ENCODE measurements at regions not wholly inside any gene's neighbourhood (a gene's known extent, or its start where the extent isn't known, plus 50 kb on each side); places are given as distances from the start of the nearest gene placed in this dataset.

GRCh38 chr18:63042351-63042750, 277.2 kb downstream of the BCL2 start:
- Histone ChIP-seq H3K36me3 (ENCODE audit: control insufficient read depth, insufficient read depth, low read length) (no peaks in the 10 kb centered on the region), H3K23ac (ENCODE audit: low read depth, low read length) (no peak overlapping the region), H2BK20ac (ENCODE audit: low read depth, low read length) (no peak overlapping the region), H4K5ac (ENCODE audit: low read depth, low read length) (no peak overlapping the region), H3K4me1 (ENCODE audit: control insufficient read depth, insufficient read depth, low read length) (no peaks in the 10 kb centered on the region), H2AFZ (replicated peaks; ENCODE audit: low read length, poor library complexity) (no peak overlapping the region), H3K56ac (ENCODE audit: extremely low read depth, insufficient read depth, low read length) (no peak overlapping the region), H3K18ac (ENCODE audit: low read depth, low read length) (no peak overlapping the region), H2AK5ac (ENCODE audit: low read depth, low read length) (no peak overlapping the region), H3K4me3 (ENCODE audit: insufficient read depth, low read depth, low read length) (no peak overlapping the region), H3K79me1 (ENCODE audit: low read depth in 1 of 2, low read length in 2 of 2) (no peaks in the 10 kb centered on the region), H3K9ac (ENCODE audit: low read depth, low read length) (no peak overlapping the region), H3K27me3 (ENCODE audit: control insufficient read depth, insufficient read depth, low read length) (no peaks in the 10 kb centered on the region; the same call in 1 of the 2 replicates), H3K9me1 (ENCODE audit: insufficient read depth, low read length) (no peaks in the 10 kb centered on the region), H3K4ac (ENCODE audit: low read depth, low read length) (no peak overlapping the region), H3K4me2 (ENCODE audit: low read depth, low read length) (no peak overlapping the region), H3K27ac (ENCODE audit: insufficient read depth, low read length) (no peak overlapping the region), H4K8ac (ENCODE audit: low read depth in 2 of 2, low read length in 2 of 2) (no peak overlapping the region), H4K20me1 (ENCODE audit: insufficient read depth, low read length) (no peaks in the 10 kb centered on the region), H2AK9ac (replicated peaks; ENCODE audit: low read depth, low read length, poor library complexity) (no peak overlapping the region), H2BK120ac (ENCODE audit: low read depth, low read length) (no peak overlapping the region), H2BK15ac (ENCODE audit: low read depth, low read length) (no peak overlapping the region), H3K9me3 (ENCODE audit: control insufficient read depth, insufficient read depth, low read length) (no peaks in the 10 kb centered on the region), H4K91ac (ENCODE audit: insufficient read depth, low read depth, low read length) (no peak overlapping the region), H2BK5ac (ENCODE audit: low read depth, low read length, poor library complexity, severe bottlenecking) (no peak overlapping the region), H3K14ac (replicated peaks; ENCODE audit: low read depth, low read length) (no peak overlapping the region)
- no TSS peak for BruUV-seq (replicated peaks)
- ATAC-seq (ENCODE audit: low read depth) (no peak), DNase-seq (no peak)
- ChIA-PET CTCF (interaction anchor here (0.6 kb wide), 1 partner anchor 793 kb away, joined by 4 read pairs; no protein-coding TSS in a partner anchor), POLR2A (ENCODE audit: unreplicated experiment) (no interaction called here)
- in situ Hi-C loops (cut with MboI; ENCODE audit: low sequenced_read_pairs) (no loop called here), dilution Hi-C loops (cut with HindIII; ENCODE audit: low sequenced_read_pairs, unreplicated experiment) (no loop called here), intact Hi-C loops (cut with micrococcal nuclease) (no loop called here)
- TF ChIP-seq RCOR1 (IDR thresholded peaks at IDR 0.05; ENCODE audit: insufficient replicate concordance, low read length) (no peak), RFX5 (IDR thresholded peaks at IDR 0.05; ENCODE audit: low read depth, low read length) (no peak), MAFK (IDR thresholded peaks at IDR 0.05; ENCODE audit: low read depth, low read length) (no peak), FOS (IDR thresholded peaks at IDR 0.05; ENCODE audit: low read depth, low read length) (no peak), SMC3 (IDR thresholded peaks at IDR 0.05; ENCODE audit: low read depth, low read length) (no peak), POLR2A (IDR thresholded peaks at IDR 0.05; ENCODE audit: low read depth, low read length) (no peak), ELK1 (IDR thresholded peaks at IDR 0.05; ENCODE audit: borderline replicate concordance, low read depth, low read length) (no peak), MXI1 (IDR thresholded peaks at IDR 0.05; ENCODE audit: borderline replicate concordance, low read depth, low read length) (no peak), USF2 (IDR thresholded peaks at IDR 0.05; ENCODE audit: low read depth, low read length) (no peak), NFE2L2 (IDR thresholded peaks at IDR 0.05; ENCODE audit: low read depth, low read length) (no peak), MAZ (IDR thresholded peaks at IDR 0.05; ENCODE audit: borderline replicate concordance, low read depth, low read length) (no peak), BHLHE40 (IDR thresholded peaks at IDR 0.05; ENCODE audit: low read depth, low read length) (no peak), CTCF (conservative IDR thresholded peaks at IDR 0.05; ENCODE audit: low read depth, low read length) (no peak), RAD21 (IDR thresholded peaks at IDR 0.05; ENCODE audit: low read length) (no peak), CHD1 (IDR thresholded peaks at IDR 0.05; ENCODE audit: low read depth, low read length) (no peak), CEBPB (IDR thresholded peaks at IDR 0.05; ENCODE audit: low read depth, low read length) (no peak)
